ENCODE measurements at regions not wholly inside any gene's neighbourhood (a gene's known extent, or its start where the extent isn't known, plus 50 kb on each side); places are given as distances from the start of the nearest gene placed in this dataset.

GRCh38 chr2:226153553-226153952 lies 646.1 kb downstream of the IRS1 start:
- no peak for DNase-seq (ENCODE audit: low read depth in 3 of 3, low spot score in 2 of 3)

- no peak for DNase-seq (ENCODE audit: low read depth in 3 of 3, low spot score in 2 of 3)
These were observed 648.5 kb downstream of the IRS1 start for GRCh38 chr2:226151157-226151556.

GRCh38 chr2:226143091-226143490 lies 656.5 kb downstream of the IRS1 start:
- no peak for DNase-seq (ENCODE audit: low read depth in 3 of 3, low spot score in 2 of 3)

DNA sequence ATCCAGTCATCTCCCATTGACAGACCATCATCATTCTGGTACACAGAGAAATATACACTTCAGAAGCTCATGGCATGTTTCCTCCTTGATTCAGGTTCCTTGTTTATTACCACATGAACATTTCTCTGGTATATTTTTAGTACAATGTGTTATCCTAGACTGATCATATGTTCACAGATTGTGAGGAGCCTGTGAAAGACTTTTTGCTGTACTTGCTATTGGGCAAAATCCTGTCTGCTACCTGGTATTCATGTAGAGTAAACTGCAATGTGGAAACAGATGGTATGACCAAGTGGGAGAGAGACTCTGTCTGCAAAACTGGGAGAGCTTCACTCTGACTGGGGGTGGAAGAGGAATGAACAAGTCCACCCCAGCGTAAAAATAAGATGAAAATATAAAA lies 657.2 kb downstream of the IRS1 start:
- DNase-seq (ENCODE audit: low read depth in 3 of 3, low spot score in 2 of 3): no peak

DNA sequence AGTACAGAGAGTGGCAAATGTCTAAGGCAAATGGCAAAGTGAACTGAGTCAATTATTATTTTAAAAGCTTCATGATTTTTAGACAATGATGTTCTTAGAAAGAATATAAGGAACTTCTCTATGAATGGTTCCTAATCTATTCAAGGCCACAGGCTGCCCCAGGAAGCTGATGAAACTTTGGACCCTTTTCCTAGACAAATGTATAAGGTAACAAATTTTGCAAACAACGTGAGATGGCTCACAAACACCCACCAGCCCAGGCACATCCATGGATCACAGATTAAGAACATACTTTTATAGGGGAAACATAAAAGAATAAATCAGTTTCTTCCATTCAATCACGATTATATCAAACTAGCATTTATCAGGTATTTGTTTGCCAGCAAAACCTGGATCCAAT lies 659.0 kb downstream of the IRS1 start:
- no peak for DNase-seq (ENCODE audit: low read depth in 3 of 3, low spot score in 2 of 3)

- no peak for DNase-seq (ENCODE audit: low read depth in 3 of 3, low spot score in 2 of 3)
These were observed 659.9 kb downstream of the IRS1 start for GRCh38 chr2:226139759-226140158.

DNA sequence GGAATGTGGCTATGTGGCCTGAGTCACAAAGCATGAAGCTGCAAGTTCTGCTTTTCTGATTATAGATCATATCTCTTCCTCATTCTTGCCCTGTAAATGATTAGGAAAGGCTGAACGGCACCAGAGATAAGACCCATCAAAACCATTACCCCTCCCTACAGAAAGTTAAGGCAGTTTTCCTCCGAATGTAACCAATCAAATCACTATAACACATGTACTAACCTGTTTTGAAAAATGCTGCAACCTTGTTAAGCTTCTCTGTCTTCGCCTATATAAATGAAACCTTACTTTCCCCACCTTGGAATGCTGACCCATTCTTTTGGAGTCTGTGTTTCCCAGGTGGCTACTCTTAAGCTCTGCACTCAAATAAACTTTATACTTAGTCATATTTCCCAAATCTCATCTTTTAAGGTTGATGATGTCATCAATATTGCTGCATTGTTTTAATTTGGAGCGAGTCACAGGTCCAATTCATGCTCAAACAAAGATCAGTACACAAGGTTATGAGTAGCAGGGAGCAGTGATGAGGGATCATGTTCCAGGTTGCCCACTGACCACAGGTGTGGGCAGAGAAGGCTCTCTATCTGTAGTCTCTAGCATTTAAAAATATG lies 662.3 kb downstream of the IRS1 start:
- DNase-seq (ENCODE audit: low read depth in 3 of 3, low spot score in 2 of 3): no peak

DNA sequence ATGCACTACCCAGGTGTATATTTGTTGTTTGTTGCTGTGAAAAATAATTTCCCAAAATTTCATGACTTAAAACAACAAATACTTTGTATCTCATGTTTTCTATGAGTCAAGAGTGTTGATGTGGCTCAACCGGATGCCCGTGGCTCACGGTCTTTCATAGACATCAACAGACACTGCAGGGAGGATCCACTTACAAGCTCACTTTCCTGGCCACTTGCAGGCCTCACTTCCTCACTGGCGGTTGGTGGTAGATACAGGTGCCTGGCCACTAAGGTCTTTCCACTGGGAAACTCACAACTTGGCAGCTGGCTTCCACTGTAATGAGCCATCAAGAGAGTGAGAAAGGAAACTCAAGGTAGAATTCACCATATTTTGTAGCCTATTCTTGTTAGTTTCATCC lies 662.9 kb downstream of the IRS1 start:
- no peak for DNase-seq (ENCODE audit: low read depth in 3 of 3, low spot score in 2 of 3)

GRCh38 chr2:226135861-226136548 lies 663.6 kb downstream of the IRS1 start:
- DNase-seq (ENCODE audit: low read depth in 3 of 3, low spot score in 2 of 3): no peak

GRCh38 chr2:226132323-226133215 lies 667.1 kb downstream of the IRS1 start:
- DNase-seq (ENCODE audit: low read depth in 3 of 3, low spot score in 2 of 3): no peak

DNA sequence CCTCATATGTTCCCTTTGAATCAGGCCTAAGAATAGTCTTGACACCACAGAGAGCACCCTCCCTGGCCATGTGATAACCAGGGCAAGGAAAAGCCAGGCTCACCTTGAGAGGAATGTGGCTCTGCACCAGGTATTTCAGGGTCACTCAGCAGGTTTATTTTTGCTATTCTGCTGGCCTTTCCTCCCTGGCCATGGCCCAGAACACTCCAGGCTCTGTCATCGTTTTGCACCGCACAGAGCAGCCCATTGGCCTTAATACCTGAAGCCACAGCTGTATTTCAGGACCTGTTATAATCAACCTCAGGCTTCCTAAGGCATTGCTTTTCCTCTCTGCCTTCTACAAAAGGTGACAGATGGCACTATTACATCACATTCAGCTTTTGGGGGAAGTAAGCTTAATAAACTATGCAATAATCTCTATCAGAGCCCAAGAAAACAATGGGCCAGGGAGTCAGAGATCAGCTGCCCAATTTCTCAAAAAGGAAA lies 668.3 kb downstream of the IRS1 start:
- DNase-seq (ENCODE audit: low read depth in 3 of 3, low spot score in 2 of 3): no peak

DNA sequence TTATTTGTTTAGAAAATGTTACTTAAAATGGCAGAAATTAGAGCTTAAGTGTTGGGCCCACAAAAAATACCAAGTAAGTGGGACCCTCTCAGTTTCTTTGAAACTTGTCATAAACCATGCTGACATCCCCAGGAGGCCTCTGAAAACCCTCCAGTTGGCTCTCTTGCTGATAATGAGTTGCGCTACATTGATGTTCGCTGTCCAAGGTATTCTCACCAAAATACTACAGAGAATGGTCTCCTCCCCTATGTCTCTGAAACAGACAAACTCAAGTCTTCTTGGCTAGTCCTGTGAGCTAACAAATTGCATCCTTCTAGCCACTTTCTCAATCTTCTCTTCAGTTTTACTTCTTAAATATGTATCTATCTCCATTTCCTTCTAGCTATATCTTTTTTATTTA lies 669.4 kb downstream of the IRS1 start:
- no peak for DNase-seq (ENCODE audit: low read depth in 3 of 3, low spot score in 2 of 3)

GRCh38 chr2:226127682-226128081 lies 671.9 kb downstream of the IRS1 start:
- no peak for DNase-seq (ENCODE audit: low read depth in 3 of 3, low spot score in 2 of 3)

GRCh38 chr2:226126104-226126503 lies 673.5 kb downstream of the IRS1 start:
- no peak for DNase-seq (ENCODE audit: low read depth in 3 of 3, low spot score in 2 of 3)

DNA sequence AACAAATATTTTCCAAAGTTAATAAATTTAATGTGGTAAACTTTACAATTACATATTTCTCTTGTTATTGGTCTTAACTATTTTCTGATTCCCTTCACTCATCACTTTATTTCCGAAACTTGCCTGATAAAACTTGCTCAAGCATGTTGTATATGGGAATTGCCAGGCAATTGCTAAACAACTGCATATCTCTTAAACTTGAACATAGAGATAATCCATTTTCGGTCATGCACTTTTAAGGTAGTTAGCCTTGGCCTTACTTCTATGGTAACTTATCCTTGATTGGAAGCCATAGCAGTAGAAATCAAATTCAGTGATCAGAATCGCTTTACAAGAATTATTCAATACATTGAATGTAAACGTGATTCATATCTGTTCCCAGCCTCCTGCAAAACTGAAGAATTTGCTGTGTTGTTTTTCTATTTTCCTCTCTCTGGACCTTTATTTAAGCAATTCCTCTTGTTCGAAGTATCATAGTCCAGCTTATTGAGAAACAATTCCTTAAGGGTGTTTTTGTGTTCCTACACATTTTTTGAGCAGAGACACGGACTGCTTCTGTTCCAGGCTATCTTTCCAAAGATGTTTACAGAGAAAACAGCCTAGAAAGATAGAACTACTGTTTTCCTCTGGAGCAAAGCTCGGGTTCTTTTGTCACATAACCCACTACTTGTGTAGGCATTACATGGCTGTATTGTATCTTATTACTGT lies 674.3 kb downstream of the IRS1 start:
- no peak for DNase-seq (ENCODE audit: low read depth in 3 of 3, low spot score in 2 of 3)

DNA sequence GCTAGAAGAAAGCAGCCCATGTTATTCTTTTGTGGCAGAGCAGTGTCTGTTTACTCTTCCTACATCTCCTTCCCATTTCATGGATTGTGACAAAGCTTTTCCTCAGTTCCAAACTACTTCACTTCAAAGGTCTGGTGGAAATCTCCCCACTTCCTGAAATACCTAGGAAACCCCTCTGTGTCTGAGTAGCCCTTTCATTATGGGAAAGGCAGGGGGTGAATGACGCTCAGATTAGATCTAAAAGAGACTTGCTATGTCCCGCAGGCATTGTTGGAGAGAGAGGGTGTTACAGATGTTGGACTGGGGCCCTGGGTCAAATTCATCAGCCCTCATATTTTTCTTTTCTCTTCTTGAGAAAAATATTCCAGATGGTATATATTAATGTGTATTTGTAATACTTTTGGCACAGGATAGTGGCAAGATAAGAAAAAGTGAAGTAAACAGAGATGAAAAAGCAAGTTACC lies 675.0 kb downstream of the IRS1 start:
- no peak for DNase-seq (ENCODE audit: low read depth in 3 of 3, low spot score in 2 of 3)

DNA sequence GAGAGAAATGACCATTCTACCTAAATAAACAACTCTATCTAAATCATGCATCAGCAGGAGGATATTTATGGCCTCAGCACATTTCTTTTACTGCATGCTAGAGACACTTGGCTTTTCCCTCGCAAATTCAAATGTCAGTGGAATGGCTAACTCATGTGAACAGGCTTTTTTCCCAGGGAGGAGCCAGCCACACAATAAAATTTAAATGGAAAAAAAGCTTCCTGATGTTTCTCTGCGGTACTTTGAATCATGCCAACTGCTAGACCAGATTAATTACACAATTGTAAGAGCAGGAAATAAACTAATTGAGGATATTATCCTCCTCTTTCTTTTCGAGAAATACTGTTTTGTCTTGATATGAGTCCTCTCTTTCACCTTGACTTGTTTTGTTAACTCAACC lies 676.3 kb downstream of the IRS1 start:
- no peak for DNase-seq (ENCODE audit: low read depth in 3 of 3, low spot score in 2 of 3)

GRCh38 chr2:226122041-226122440 lies 677.6 kb downstream of the IRS1 start:
- no peak for DNase-seq (ENCODE audit: low read depth in 3 of 3, low spot score in 2 of 3)

- peak in 1 of 3 donors; percentile 61 for DNase-seq (ENCODE audit: low read depth in 3 of 3, low spot score in 2 of 3)
These were observed 678.4 kb downstream of the IRS1 start for GRCh38 chr2:226121046-226121738.
